Stimulated activated CD4-positive, alpha-beta T cell treated with anti-CD3 and anti-CD28 coated beads, TNF-alpha, amount 100 ng/mL, for 4 hours (primary cell): ENCODE measurements at regions not wholly inside any gene's neighbourhood (a gene's known extent, or its start where the extent isn't known, plus 50 kb on each side); places are given as distances from the start of the nearest gene placed in this dataset.
"Not testable (repeated sequence)": the region's sequence is repeated elsewhere in the genome, so short reads cannot be mapped to it uniquely, and the experiment has no call there.

Source experiments
- DNase-seq, 3 experiments: peaks; one replicate each; pipeline ENCODE4 v3.0.0-alpha.2; 2020; ENCODE audit warnings: low read depth in 3 of 3

GRCh38 chr2:121047383-121047782, 237.6 kb downstream of the TFCP2L1 start:
- DNase-seq = no peak

GRCh38 chr2:121049131-121049530, 235.9 kb downstream of the TFCP2L1 start:
- DNase-seq = no peak

DNA sequence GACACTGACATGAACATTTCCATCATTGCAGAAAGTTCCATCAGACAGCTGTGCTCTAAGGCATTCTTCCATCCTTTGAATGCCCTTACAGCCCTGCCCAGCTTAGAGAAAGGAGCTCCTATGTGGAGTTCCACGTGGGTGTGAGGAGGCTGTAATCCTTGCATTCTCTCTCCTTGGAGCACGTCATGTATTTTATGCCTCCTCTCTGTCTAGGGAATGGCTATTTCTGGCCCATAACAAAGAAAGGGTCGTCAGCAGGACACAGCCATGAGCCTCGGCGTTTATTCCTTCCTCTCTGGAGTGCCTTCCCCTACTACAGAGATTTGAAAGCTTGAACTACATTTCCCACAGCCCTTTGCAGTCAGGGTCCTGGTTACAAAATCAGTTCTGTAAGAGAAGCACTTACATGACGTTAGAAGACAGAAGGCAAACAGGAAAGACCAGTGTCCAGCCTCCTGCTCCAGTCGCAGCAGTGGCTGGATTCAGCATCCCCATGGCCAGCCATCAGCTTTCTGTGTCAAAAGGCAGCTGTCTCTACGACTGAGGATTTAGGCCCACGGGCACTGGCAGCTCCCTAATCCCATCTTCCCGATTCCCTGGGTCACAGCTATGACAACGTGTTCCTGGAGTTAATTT, 234.9 kb downstream of the TFCP2L1 start:
- no peak for DNase-seq

DNA sequence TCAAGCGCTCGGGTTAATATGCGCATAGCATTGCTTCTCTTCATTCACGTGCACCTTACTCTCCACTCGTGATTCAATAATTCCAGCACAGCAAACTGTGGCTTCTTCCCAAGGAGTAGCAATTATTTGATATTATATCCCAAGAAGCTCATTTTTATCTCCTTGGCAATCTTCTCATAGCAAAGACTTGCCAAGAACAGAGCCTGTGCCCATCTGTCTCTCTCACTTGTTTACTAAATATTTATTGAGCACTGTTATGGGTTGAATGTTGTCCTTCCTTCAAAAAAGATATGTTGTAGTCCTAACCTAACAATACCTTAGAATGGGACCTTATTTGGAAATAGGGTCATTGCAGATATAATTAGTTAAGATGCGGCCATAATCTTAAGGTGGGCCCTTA, 233.7 kb downstream of the TFCP2L1 start:
- DNase-seq = no peak

DNA sequence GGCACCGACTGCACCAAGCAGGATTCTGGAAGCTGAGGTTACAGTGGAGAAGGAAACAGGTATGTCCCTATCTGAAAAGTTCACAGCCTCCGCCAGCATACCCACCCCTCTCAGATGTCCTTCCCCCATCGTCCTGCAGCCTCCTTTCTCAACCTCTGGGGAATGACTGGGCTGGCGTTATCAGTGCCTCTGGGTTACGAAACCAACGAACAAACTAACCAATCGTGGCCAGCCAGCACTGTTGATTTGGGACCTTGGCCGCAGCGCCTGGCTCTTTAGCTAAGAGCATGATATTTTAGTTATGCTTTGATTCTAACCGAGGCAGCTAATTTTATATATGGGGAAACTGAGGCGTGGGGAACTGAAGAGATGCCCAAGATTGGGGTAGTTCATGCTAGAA, 233.0 kb downstream of the TFCP2L1 start:
- no peak for DNase-seq

DNA sequence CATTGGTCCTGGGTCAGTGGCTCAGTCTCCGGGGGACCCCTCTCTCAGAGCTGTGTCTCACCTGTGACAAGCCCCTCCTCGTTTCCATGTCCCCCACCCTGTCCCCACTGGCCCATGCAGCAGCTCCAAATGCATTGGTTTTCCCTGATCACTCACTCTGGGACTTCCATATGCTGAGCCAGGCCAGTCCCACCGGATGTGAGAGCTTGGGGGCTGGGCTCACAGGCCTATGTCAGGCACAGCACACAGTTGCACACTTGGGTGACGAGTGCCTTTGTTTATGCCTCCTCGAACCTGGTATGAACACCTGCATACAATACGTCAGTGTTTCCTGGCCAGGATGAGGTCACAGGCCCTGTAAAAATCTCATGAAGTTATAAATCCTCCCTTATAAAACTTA, 232.5 kb downstream of the TFCP2L1 start:
- no peak for DNase-seq

GRCh38 chr2:121055088-121055487, 229.9 kb downstream of the TFCP2L1 start:
- DNase-seq = no peak

DNA sequence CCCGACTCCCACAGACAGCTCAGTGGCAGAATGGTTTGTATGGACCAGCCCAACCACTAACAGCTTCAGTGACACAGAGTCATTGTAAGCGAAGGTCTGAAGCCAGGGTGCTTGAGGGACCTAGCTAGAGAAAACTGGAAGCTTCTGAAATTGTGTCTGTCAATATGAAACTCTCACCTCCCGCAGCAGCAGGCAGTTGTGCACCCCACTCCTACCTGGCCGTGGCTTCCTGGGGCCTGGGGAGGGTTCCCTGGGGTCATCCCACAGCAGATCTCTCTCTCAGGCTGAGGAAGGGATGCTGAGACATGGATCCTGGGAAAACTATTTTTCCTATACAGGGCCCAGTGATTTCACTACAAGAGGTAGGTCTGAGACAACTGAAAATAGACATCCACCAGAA, 229.5 kb downstream of the TFCP2L1 start:
- DNase-seq = no peak

DNA sequence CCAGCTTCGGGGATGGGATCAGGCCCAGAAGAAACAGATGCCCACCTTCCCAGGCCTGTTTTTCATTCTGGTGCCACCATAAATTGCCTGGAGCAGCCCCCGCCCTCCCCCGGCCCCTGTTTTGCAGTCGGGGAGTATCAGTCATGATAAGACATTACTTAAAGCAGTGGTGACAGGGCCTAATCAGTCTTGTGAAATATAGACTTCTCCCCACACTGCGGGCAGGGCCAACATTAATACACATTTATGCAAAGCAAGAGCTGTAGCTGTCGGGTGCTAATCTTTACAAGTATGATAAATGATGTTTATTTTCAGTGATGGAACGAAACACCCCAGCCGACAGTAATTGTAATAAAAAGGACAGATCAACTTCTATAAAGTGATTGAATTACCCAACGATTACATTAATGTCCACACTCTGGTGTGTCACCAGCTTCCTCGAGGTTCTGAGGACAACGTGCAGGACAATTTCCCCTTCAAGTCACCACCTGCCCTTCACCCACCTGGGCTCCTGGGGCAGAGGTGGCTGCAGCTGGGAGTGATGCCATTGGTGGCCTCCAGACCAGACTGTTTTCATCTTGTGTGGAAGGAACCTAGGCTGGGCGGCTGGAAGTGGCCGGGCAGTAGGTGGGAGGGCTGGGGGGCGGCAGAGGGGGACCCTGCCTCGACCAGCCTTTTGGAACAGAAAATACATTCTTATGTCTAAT, 226.0 kb downstream of the TFCP2L1 start:
- no peak for DNase-seq

DNA sequence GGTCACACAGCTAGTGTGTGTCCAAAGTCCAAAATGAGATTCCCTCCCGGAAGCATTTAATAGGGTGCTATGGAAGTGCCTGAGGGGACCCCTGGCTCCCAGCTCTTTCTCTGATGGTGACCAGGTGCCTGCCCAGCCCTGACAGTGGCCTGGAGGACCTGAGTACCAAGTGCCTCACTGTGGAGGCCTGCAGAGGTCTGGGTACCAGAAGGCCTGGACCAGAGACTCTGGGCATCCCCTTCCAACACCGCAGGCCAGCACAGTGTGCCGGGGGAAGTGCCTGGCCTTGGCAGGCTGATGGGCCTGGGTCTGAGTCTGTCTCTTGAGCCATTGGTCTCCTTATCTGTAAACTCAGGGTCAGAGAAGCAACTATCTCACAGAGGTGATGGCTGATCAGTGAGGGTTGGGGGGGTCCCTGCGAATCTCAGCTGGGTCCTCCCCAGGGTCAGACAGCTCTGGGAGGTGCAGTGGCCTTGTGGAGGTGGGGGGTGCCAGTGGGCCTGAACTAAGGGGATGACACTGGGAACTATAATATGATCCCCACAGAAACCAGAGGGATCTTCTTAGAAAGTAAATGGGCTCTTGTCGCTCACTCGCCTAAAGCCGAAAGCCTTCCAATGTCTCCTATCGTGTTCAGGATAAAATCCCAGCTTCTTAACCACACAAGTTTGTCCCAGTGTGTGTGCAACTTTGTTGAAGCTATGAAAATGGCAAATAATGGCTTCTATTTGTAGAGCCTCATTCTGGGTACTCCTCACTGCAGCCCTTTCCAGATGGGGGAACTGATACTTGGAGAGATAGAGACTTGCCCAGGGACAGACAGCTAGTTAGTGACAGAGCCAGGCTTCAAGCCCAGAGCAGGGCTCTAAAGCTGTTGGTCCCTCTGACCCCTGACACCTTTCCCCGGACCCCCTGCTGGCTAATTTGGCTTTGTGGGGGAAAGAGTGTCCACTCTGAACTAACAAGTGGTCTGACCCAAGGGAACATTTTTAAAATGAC, 225.1 kb downstream of the TFCP2L1 start:
- DNase-seq = no peak

DNA sequence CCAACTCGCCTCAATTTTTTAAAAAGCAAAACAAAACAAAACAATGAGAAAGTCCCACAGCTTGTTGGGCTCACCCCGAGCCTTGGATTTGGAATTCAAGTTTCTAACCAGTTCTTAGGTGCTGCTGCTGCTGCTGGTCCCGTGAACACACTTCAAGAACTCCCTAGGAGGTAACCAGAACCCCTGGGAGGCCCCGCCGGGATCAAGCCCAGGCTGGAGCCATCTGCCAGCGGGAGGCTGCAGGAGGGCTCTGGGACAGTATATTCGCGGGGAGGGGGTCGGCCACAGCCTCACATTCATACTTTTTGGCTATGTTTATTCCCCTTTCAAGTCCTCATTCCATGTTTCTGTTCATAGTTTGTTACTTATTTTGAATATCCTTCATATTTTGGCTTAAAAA, 223.4 kb downstream of the TFCP2L1 start:
- DNase-seq = no peak

GRCh38 chr2:121063471-121063870, 221.5 kb downstream of the TFCP2L1 start:
- DNase-seq = no peak

- no peak for DNase-seq
Observed at GRCh38 chr2:121064186-121064585, 220.8 kb downstream of the TFCP2L1 start.

DNA sequence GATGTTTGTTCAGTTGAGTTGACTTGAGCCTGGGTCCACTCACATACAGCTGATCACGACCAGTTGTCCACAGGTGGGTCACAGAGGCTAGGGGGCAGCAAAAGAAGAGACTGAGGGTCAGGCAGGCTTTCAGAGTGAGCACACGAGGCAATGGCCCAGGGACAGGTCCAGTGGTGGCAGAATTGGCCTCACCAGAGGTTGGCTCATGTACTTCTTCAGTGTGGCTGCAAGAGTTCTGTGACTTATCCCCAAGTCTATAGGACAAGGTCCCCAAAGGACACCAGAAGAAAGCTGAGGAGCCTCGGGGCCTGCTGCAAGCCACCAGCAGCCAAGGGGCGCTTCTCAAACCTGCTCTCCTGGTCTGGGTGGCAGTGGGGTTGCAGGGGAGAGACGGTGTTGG, 219.8 kb downstream of the TFCP2L1 start:
- DNase-seq = no peak

DNA sequence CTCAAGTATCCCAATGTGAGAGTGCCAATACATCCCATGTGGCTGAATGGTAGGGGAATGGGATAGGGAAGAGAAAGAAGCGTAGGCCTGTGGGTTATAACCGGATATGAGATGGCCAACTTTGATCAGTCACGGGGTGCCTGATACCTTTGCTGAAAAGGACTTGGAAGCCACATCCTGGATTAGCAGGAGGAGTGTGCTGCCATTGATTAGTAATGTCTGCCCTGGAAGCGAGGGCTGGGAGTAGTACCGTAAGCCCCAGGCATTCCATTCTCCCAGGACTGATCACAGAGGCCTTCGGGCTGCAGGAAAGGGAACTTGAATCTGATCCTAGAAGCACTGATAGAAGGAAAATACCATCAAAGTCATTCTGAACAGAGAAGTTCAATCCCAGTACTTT, 218.5 kb downstream of the TFCP2L1 start:
- no peak for DNase-seq

- DNase-seq = no peak
Observed at GRCh38 chr2:121068851-121069250, 216.2 kb downstream of the TFCP2L1 start.

- no peak for DNase-seq
Observed at GRCh38 chr2:121069434-121069969, 215.5 kb downstream of the TFCP2L1 start.

DNA sequence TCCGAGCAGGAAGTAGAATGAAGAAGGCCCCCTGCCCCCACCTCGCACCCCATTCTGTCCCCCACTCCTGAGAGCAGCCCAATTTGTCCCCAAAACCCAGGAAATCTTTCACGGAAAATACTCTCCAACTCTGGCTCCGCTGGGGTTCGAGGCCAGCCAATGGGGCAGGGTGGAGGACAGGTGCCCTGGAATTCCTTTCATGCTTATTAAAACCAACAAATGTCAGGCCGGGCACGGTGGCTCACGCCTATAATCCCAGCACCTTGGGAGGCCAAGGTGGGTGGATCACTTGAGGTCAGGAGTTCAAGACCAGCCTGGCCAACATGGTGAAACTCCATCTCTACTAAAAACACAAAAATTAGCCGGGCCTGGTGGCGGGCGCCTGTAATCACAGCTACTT, 214.9 kb downstream of the TFCP2L1 start:
- DNase-seq = not testable (repeated sequence)

DNA sequence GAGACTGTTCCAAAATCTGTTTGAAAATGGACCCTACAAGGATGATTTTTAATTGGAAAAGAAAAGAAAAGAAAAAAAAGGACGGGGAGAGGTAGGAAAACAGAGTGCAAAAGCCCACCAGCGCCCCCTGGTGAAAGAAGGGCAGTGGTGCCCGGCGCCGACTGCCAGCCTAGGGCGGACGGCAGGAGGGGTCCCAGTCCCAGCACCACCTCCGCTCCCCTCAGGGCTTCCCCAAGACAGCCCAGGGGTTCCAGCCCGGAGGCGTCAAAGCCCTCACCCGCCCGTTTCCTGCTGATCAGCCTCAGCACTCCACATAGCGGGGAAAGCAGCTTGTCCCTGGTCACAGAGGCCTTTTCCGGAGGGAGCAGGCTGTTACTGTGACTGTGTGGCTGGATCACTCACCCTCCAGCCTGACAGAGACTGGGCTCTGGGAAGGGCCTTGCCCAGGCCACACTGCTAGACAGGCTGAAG, 213.9 kb downstream of the TFCP2L1 start:
- no peak for DNase-seq

DNA sequence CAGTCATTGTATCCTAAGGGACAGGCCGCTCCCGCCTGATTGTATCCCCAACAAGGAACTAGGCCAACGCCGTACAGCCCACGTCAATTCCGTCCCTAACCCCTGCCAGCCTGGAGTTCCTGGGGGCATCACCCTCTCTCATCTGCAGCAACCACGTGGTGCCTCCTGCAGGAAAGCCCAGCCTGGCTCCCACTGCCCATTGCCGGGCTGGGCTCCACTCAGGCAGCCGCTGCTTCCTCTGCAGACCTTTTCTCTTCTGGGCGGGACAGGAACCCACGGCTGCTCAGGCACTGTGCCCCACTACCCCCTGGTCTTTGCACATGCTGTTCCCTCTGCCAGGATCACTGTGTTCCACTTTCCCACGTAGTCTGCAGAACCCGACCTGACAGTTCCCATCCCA, 212.2 kb downstream of the TFCP2L1 start:
- DNase-seq = no peak

- no peak for DNase-seq
Observed at GRCh38 chr2:121073320-121074210, 211.4 kb downstream of the TFCP2L1 start.
